ENCODE measurements at regions not wholly inside any gene's neighbourhood (a gene's known extent, or its start where the extent isn't known, plus 50 kb on each side); places are given as distances from the start of the nearest gene placed in this dataset.

- 0 to 83% (median 49%) methylated on average over 1 to 7 of the region's 8 CpGs for WGBS, 10 experiments
Measured at GRCh38 chr14:60349663-60350365, 100.8 kb downstream of the PPM1A start.

GRCh38 chr14:60350366-60350720, 101.3 kb downstream of the PPM1A start:
- no peak overlapping the region for H3K4me3 ChIP-seq
- ATAC-seq (replicated peaks in 6 of 8) = peak in 4 of 8 experiments; percentile 17 to 66 (median 56)
- H3K4me1 ChIP-seq (replicated peaks in 1 of 2) = no peaks in the 10 kb centered on the region
- 0 to 58% (median 30%) methylated on average over 1 to 5 of the region's 5 CpGs; no CpG with 5 or more reads in 1 of the 10 experiments for WGBS, 10 experiments
- in situ Hi-C loops (cut with MboI; ENCODE audit: low pct_unique_long_range_greater_than_20kb in 2 of 9, low sequenced_read_pairs in 9 of 9, unreplicated experiment in 9 of 9) = loop anchor here in 1 of 9 experiments (10.0 kb wide), 1 partner anchor 214 kb away; no protein-coding TSS in a partner anchor
- H3K27ac ChIP-seq = no peak overlapping the region

More at GRCh38 chr14:60349663-60350365, 100.8 kb downstream of the PPM1A start:
- Histone ChIP-seq H3K4me1 (replicated peaks in 1 of 2) (no peaks in the 10 kb centered on the region), H3K4me3 (no peak overlapping the region), H3K27ac (no peak overlapping the region)
- ATAC-seq (replicated peaks in 6 of 8) = peak in 5 of 8 experiments; percentile 33 to 76 (median 68)
- in situ Hi-C loops (cut with MboI; ENCODE audit: low pct_unique_long_range_greater_than_20kb in 2 of 9, low sequenced_read_pairs in 9 of 9, unreplicated experiment in 9 of 9) = loop anchor here in 4 of 9 experiments (10.0 to 25.0 kb wide), 2 partner anchors 212 to 215 kb away; no protein-coding TSS in a partner anchor

GRCh38 chr14:60353420-60353819, 104.4 kb downstream of the PPM1A start:
- Histone ChIP-seq H3K27ac (no peak overlapping the region), H3K4me1 (replicated peaks in 1 of 2) (peaks cover 5 to 16% of the 10 kb centered on the region in 2 donors), H3K4me3 (no peak overlapping the region)
- WGBS, 10 experiments = 39 to 80% (median 63%) methylated on average over 2 to 4 of the region's 4 CpGs; no CpG with 5 or more reads in 1 of the 10 experiments
- in situ Hi-C loops (cut with MboI; ENCODE audit: low pct_unique_long_range_greater_than_20kb in 2 of 9, low sequenced_read_pairs in 9 of 9, unreplicated experiment in 9 of 9) = loop anchor here in 1 of 9 experiments (10.0 kb wide), 1 partner anchor 211 kb away; no protein-coding TSS in a partner anchor
- ATAC-seq (replicated peaks in 6 of 8) = no peak

- Histone ChIP-seq H3K27ac (no peak overlapping the region), H3K4me3 (no peak overlapping the region), H3K4me1 (replicated peaks in 1 of 2) (peaks cover 5 to 16% of the 10 kb centered on the region in 2 donors)
- in situ Hi-C loops (cut with MboI; ENCODE audit: low pct_unique_long_range_greater_than_20kb in 2 of 9, low sequenced_read_pairs in 9 of 9, unreplicated experiment in 9 of 9) = loop anchor here in 1 of 9 experiments (10.0 kb wide), 1 partner anchor 209 kb away; no protein-coding TSS in a partner anchor
- ATAC-seq (replicated peaks in 6 of 8) = no peak
Measured at GRCh38 chr14:60355768-60356167, 106.7 kb downstream of the PPM1A start.

GRCh38 chr14:60356386-60356785, 107.4 kb downstream of the PPM1A start:
- Histone ChIP-seq H3K27ac (no peak overlapping the region), H3K4me1 (replicated peaks in 1 of 2) (peaks cover 5 to 16% of the 10 kb centered on the region in 2 donors), H3K4me3 (no peak overlapping the region)
- WGBS, 10 experiments = 20 to 83% (median 29%) methylated on average over 1 to 3 of the region's 3 CpGs
- ATAC-seq (replicated peaks in 6 of 8) = no peak
- in situ Hi-C loops (cut with MboI; ENCODE audit: low pct_unique_long_range_greater_than_20kb in 2 of 9, low sequenced_read_pairs in 9 of 9, unreplicated experiment in 9 of 9) = loop anchor here in 1 of 9 experiments (10.0 kb wide), 1 partner anchor 208 kb away; no protein-coding TSS in a partner anchor

GRCh38 chr14:60356906-60357550, 108.0 kb downstream of the PPM1A start:
- in situ Hi-C loops (cut with MboI; ENCODE audit: low pct_unique_long_range_greater_than_20kb in 2 of 9, low sequenced_read_pairs in 9 of 9, unreplicated experiment in 9 of 9) = loop anchor here in 1 of 9 experiments (10.0 kb wide), 1 partner anchor 208 kb away; no protein-coding TSS in a partner anchor
- Histone ChIP-seq H3K27ac (no peak overlapping the region), H3K4me3 (no peak overlapping the region), H3K4me1 (replicated peaks in 1 of 2) (peaks cover 5 to 16% of the 10 kb centered on the region in 2 donors)
- 3 to 96% (median 14%) methylated on average over 3 to 10 of the region's 10 CpGs for WGBS, 10 experiments
- ATAC-seq (replicated peaks in 6 of 8) = peak in 5 of 8 experiments; percentile 90 to 97 (median 93)

GRCh38 chr14:60357551-60358149, 108.6 kb downstream of the PPM1A start:
- in situ Hi-C loops (cut with MboI; ENCODE audit: low pct_unique_long_range_greater_than_20kb in 2 of 9, low sequenced_read_pairs in 9 of 9, unreplicated experiment in 9 of 9) = loop anchor here in 1 of 9 experiments (10.0 kb wide), 1 partner anchor 207 kb away; no protein-coding TSS in a partner anchor
- ATAC-seq (replicated peaks in 6 of 8) = no peak
- 29 to 81% (median 47%) methylated on average over 1 to 3 of the region's 3 CpGs; no CpG with 5 or more reads in 1 of the 10 experiments for WGBS, 10 experiments
- Histone ChIP-seq H3K4me1 (replicated peaks in 1 of 2) (peaks cover 5 to 16% of the 10 kb centered on the region in 2 donors), H3K4me3 (no peak overlapping the region), H3K27ac (no peak overlapping the region)

GRCh38 chr14:60363275-60363674, 114.3 kb downstream of the PPM1A start:
- in situ Hi-C loops (cut with MboI; ENCODE audit: low pct_unique_long_range_greater_than_20kb in 2 of 9, low sequenced_read_pairs in 9 of 9, unreplicated experiment in 9 of 9) = no loop called here
- 60 to 100% (median 100%) methylated on average over 1 to 2 of the region's 2 CpGs; no CpG with 5 or more reads in 3 of the 10 experiments for WGBS, 10 experiments
- no peak overlapping the region for H3K4me3 ChIP-seq
- H3K27ac ChIP-seq = no peak overlapping the region
- ATAC-seq (replicated peaks in 6 of 8) = no peak
- no peaks in the 10 kb centered on the region for H3K4me1 ChIP-seq (replicated peaks in 1 of 2)

- no peaks in the 10 kb centered on the region for H3K4me1 ChIP-seq (replicated peaks in 1 of 2)
- in situ Hi-C loops (cut with MboI; ENCODE audit: low pct_unique_long_range_greater_than_20kb in 2 of 9, low sequenced_read_pairs in 9 of 9, unreplicated experiment in 9 of 9) = no loop called here
- 0 to 84% (median 60%) methylated on average over 1 to 3 of the region's 3 CpGs; no CpG with 5 or more reads in 3 of the 10 experiments for WGBS, 10 experiments
Measured at GRCh38 chr14:60363687-60364086, 114.7 kb downstream of the PPM1A start.

GRCh38 chr14:60381909-60382308, 104.0 kb downstream of the C14orf39 start:
- in situ Hi-C loops (cut with MboI; ENCODE audit: low pct_unique_long_range_greater_than_20kb in 2 of 9, low sequenced_read_pairs in 9 of 9, unreplicated experiment in 9 of 9) = no loop called here
- WGBS, 10 experiments = 71 to 100% (median 93%) methylated on average over 1 to 6 of the region's 10 CpGs; no CpG with 5 or more reads in 5 of the 10 experiments
- no peak for ATAC-seq (replicated peaks in 6 of 8)
- H3K4me3 ChIP-seq = no peak overlapping the region
- H3K4me1 ChIP-seq (replicated peaks in 1 of 2) = no peaks in the 10 kb centered on the region
- no peak overlapping the region for H3K27ac ChIP-seq

More at GRCh38 chr14:60363687-60364086, 114.7 kb downstream of the PPM1A start:
- no peak overlapping the region for H3K4me3 ChIP-seq
- H3K27ac ChIP-seq = no peak overlapping the region
- ATAC-seq (replicated peaks in 6 of 8) = peak in 3 of 8 experiments; percentile 44 to 75 (median 64)
